ENCODE measurements at regions not wholly inside any gene's neighbourhood (a gene's known extent, or its start where the extent isn't known, plus 50 kb on each side); places are given as distances from the start of the nearest gene placed in this dataset.

DNA sequence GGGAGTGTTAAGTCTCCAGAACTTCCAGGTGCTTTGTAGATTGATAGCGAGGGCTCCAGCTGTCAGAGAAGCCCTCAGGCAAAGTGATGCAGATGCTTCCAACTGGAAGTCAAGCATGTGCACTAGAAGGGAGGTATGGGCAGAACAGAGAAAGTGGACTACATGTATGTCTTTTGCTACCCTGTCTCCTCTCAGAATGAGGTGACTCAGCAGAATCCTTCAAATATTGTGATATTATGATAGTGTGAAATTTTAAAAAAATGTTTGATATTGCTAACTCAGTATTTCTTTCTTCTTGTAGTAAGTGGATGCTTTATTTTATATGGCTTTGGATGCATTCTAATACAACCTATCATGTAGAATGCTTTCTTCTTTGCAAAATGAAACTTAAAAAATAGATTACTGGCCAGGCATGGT, 138.9 kb upstream of the SVIL start:
- Histone ChIP-seq H4K20me1 (ENCODE audit: control insufficient read depth, insufficient read depth, insufficient read length) (no peaks in the 10 kb centered on the region), H2BK120ac (ENCODE audit: low read depth, low read length, poor library complexity, severe bottlenecking) (no peak overlapping the region), H2AK5ac (ENCODE audit: insufficient read length, low read length) (no peak overlapping the region), H3K56ac (ENCODE audit: insufficient read length, low read depth, low read length) (no peak overlapping the region), H3K9ac (ENCODE audit: extremely low read depth, insufficient read length, low read length) (no peak overlapping the region), H3T11ph (ENCODE audit: low read length) (no peak overlapping the region), H4K5ac (ENCODE audit: insufficient read length, low read depth, low read length) (no peak overlapping the region), H3K9me3 (ENCODE audit: control insufficient read depth, low read depth, low read length) (no peaks in the 10 kb centered on the region), H3K23ac (ENCODE audit: insufficient read length, low read depth, low read length) (no peak overlapping the region), H3K14ac (ENCODE audit: insufficient read depth, low read length) (no peak overlapping the region), H4K91ac (ENCODE audit: insufficient read length, low read depth, low read length) (no peak overlapping the region), H2BK5ac (ENCODE audit: insufficient read length, low read length) (no peak overlapping the region), H2BK20ac (ENCODE audit: low read depth, low read length, poor library complexity, severe bottlenecking) (no peak overlapping the region), H3K23me2 (ENCODE audit: insufficient read length, low read depth, low read length, poor library complexity, severe bottlenecking) (no peaks in the 10 kb centered on the region), H3K4me2 (ENCODE audit: insufficient read depth, insufficient read length, low read length) (no peak overlapping the region), H3K18ac (ENCODE audit: insufficient read length, low read depth, low read length) (no peak overlapping the region), H3K79me1 (ENCODE audit: insufficient read depth, low read depth, low read length, poor library complexity, severe bottlenecking) (no peaks in the 10 kb centered on the region), H2BK12ac (ENCODE audit: insufficient read length, low read depth, low read length) (no peak overlapping the region), H2BK15ac (ENCODE audit: low read depth, low read length) (no peak overlapping the region), H3K79me2 (ENCODE audit: insufficient read depth, low read length) (no peaks in the 10 kb centered on the region), H3K27ac (ENCODE audit: insufficient read length, low read depth, low read length) (no peak overlapping the region), H3K27me3 (ENCODE audit: insufficient read depth, low read length) (no peaks in the 10 kb centered on the region), H3K4ac (ENCODE audit: low read depth, low read length) (no peak overlapping the region), H2AFZ (ENCODE audit: low read length) (no peak overlapping the region), H4K8ac (replicated peaks; ENCODE audit: insufficient read length, low read depth, low read length) (no peak overlapping the region), H3K4me1 (ENCODE audit: insufficient read depth, low read length) (no peaks in the 10 kb centered on the region)
- H3K9me3 Mint-ChIP-seq = peaks cover 6 to 14% of the 10 kb centered on the region in 2 experiments
- H3K4me3 Mint-ChIP-seq = no peak overlapping the region
- H3K4me1 Mint-ChIP-seq = peaks cover 0 to 6% of the 10 kb centered on the region in 2 experiments; a peak in 1 of 4 replicates
- DNase-seq = no peak
- H3K27me3 Mint-ChIP-seq (ENCODE audit: low read depth) = peaks cover 8% of the 10 kb centered on the region
- no peak overlapping the region for H3K27ac Mint-ChIP-seq
- no CpG with 5 or more reads among the region's 1 CpG for WGBS (ENCODE audit: extremely low coverage, insufficient read length, low lambda C conversion rate)
- H3K36me3 Mint-ChIP-seq (ENCODE audit: insufficient read depth in 1 of 3, low read depth in 3 of 3) = peaks cover 0 to 7% (median 4%) of the 10 kb centered on the region in 3 experiments; a peak in 5 of 7 replicates
- TF ChIP-seq, protein P1, sequence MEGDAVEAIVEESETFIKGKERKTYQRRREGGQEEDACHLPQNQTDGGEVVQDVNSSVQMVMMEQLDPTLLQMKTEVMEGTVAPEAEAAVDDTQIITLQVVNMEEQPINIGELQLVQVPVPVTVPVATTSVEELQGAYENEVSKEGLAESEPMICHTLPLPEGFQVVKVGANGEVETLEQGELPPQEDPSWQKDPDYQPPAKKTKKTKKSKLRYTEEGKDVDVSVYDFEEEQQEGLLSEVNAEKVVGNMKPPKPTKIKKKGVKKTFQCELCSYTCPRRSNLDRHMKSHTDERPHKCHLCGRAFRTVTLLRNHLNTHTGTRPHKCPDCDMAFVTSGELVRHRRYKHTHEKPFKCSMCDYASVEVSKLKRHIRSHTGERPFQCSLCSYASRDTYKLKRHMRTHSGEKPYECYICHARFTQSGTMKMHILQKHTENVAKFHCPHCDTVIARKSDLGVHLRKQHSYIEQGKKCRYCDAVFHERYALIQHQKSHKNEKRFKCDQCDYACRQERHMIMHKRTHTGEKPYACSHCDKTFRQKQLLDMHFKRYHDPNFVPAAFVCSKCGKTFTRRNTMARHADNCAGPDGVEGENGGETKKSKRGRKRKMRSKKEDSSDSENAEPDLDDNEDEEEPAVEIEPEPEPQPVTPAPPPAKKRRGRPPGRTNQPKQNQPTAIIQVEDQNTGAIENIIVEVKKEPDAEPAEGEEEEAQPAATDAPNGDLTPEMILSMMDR (conservative IDR thresholded peaks at IDR 0.05) = no peak
